ENCODE measurements at regions not wholly inside any gene's neighbourhood (a gene's known extent, or its start where the extent isn't known, plus 50 kb on each side); places are given as distances from the start of the nearest gene placed in this dataset.

- in situ Hi-C loops (cut with HindIII; ENCODE audit: low sequenced_read_pairs) = no loop called here
Observed at GRCh38 chr9:87115785-87116184, 168.5 kb upstream of the GAS1 start.

GRCh38 chr9:87116492-87116891, 169.2 kb upstream of the GAS1 start:
- in situ Hi-C loops (cut with HindIII; ENCODE audit: low sequenced_read_pairs) = no loop called here

- in situ Hi-C loops (cut with HindIII; ENCODE audit: low sequenced_read_pairs) = no loop called here
Observed at GRCh38 chr9:87118594-87118993, 171.3 kb upstream of the GAS1 start.

- in situ Hi-C loops (cut with HindIII; ENCODE audit: low sequenced_read_pairs) = no loop called here
Observed at GRCh38 chr9:87119328-87119881, 172.1 kb upstream of the GAS1 start.

GRCh38 chr9:87120610-87121009, 173.3 kb upstream of the GAS1 start:
- in situ Hi-C loops (cut with HindIII; ENCODE audit: low sequenced_read_pairs) = no loop called here

GRCh38 chr9:87122947-87123685, 175.8 kb upstream of the GAS1 start:
- in situ Hi-C loops (cut with HindIII; ENCODE audit: low sequenced_read_pairs) = no loop called here

- in situ Hi-C loops (cut with HindIII; ENCODE audit: low sequenced_read_pairs) = no loop called here
Observed at GRCh38 chr9:87123830-87124229, 176.5 kb upstream of the GAS1 start.

GRCh38 chr9:87125819-87126218, 178.5 kb upstream of the GAS1 start:
- in situ Hi-C loops (cut with HindIII; ENCODE audit: low sequenced_read_pairs) = no loop called here

- in situ Hi-C loops (cut with HindIII; ENCODE audit: low sequenced_read_pairs) = no loop called here
Observed at GRCh38 chr9:87127543-87127942, 180.2 kb upstream of the GAS1 start.

- in situ Hi-C loops (cut with HindIII; ENCODE audit: low sequenced_read_pairs) = no loop called here
Observed at GRCh38 chr9:87127978-87128614, 180.8 kb upstream of the GAS1 start.

GRCh38 chr9:87128844-87129493, 181.7 kb upstream of the GAS1 start:
- in situ Hi-C loops (cut with HindIII; ENCODE audit: low sequenced_read_pairs) = no loop called here

GRCh38 chr9:87135074-87135473, 187.8 kb upstream of the GAS1 start:
- in situ Hi-C loops (cut with HindIII; ENCODE audit: low sequenced_read_pairs) = no loop called here

GRCh38 chr9:87137718-87138117, 190.4 kb upstream of the GAS1 start:
- in situ Hi-C loops (cut with HindIII; ENCODE audit: low sequenced_read_pairs) = no loop called here

- in situ Hi-C loops (cut with HindIII; ENCODE audit: low sequenced_read_pairs) = no loop called here
Observed at GRCh38 chr9:87138128-87139040, 191.1 kb upstream of the GAS1 start.

GRCh38 chr9:87139099-87139730, 191.9 kb upstream of the GAS1 start:
- in situ Hi-C loops (cut with HindIII; ENCODE audit: low sequenced_read_pairs) = no loop called here

- in situ Hi-C loops (cut with HindIII; ENCODE audit: low sequenced_read_pairs) = no loop called here
Observed at GRCh38 chr9:87140142-87140541, 192.8 kb upstream of the GAS1 start.

- in situ Hi-C loops (cut with HindIII; ENCODE audit: low sequenced_read_pairs) = no loop called here
Observed at GRCh38 chr9:87140605-87141109, 193.4 kb upstream of the GAS1 start.

- in situ Hi-C loops (cut with HindIII; ENCODE audit: low sequenced_read_pairs) = no loop called here
Observed at GRCh38 chr9:87141124-87141523, 193.8 kb upstream of the GAS1 start.

GRCh38 chr9:87146933-87147332, 199.6 kb upstream of the GAS1 start:
- in situ Hi-C loops (cut with HindIII; ENCODE audit: low sequenced_read_pairs) = no loop called here

GRCh38 chr9:87147839-87148238, 200.5 kb upstream of the GAS1 start:
- in situ Hi-C loops (cut with HindIII; ENCODE audit: low sequenced_read_pairs) = no loop called here

Measured in DLD1 (cell line).